ENCODE measurements at regions not wholly inside any gene's neighbourhood (a gene's known extent, or its start where the extent isn't known, plus 50 kb on each side); places are given as distances from the start of the nearest gene placed in this dataset.

GRCh38 chr6:100119261-100119660 is 125.2 kb upstream of the MCHR2 start:
- TF ChIP-seq CTCF (IDR thresholded peaks at IDR 0.05; ENCODE audit: insufficient read depth, low read length, poor library complexity, severe bottlenecking) (no peak), EZH2phosphoT487 (conservative IDR thresholded peaks at IDR 0.05; ENCODE audit: low read length) (no peak)
